Spleen (tissue), 11 donors: ENCODE measurements at regions not wholly inside any gene's neighbourhood (a gene's known extent, or its start where the extent isn't known, plus 50 kb on each side); places are given as distances from the start of the nearest gene placed in this dataset.

Experiments
- DNase-seq: peaks from one replicate; pipeline ENCODE4 v3.0.0-alpha.2; 2020
- H3K27ac ChIP-seq, 8 donors: fragments of 200-600 bp; sonication (generic) in 7 of 8; 1 replicate in 4 of 8; 2 replicates in 4 of 8; pipeline versions ENCODE4 v1.5.0 to v1.8.0; 2016 to 2021; ENCODE audit warnings: inconsistent platforms in 4 of 8, mild to moderate bottlenecking in 4 of 8, moderate library complexity in 1 of 8
- H3K27me3 ChIP-seq, 7 donors: fragments of 200-600 bp; sonication (generic) in 6 of 7; replicated peaks in 1 of 7; 1 replicate in 4 of 7; 2 replicates in 3 of 7; pipeline versions ENCODE4 v1.5.0 to v1.8.0; 2016 to 2021; ENCODE audit warnings: inconsistent platforms in 3 of 7, mild to moderate bottlenecking in 1 of 7
- H3K36me3 ChIP-seq, 6 donors: fragments of 200-600 bp; sonication (generic) in 5 of 6; 1 replicate in 4 of 6; 2 replicates in 2 of 6; pipeline versions ENCODE4 v1.5.0 to v1.8.0; 2016 to 2021; ENCODE audit warnings: inconsistent platforms in 2 of 6
- H3K4me1 ChIP-seq, 6 donors: fragments of 200-600 bp; sonication (generic) in 5 of 6; 1 replicate in 3 of 6; 2 replicates in 3 of 6; pipeline versions ENCODE4 v1.5.0 to v1.8.0; 2016 to 2021; ENCODE audit warnings: inconsistent platforms in 3 of 6
- H3K4me3 ChIP-seq, 8 donors: fragments of 200-600 bp; sonication (generic) in 7 of 8; 1 replicate in 4 of 8; 2 replicates in 4 of 8; pipeline versions ENCODE4 v1.5.0 to v1.8.0; 2016 to 2021; ENCODE audit warnings: inconsistent platforms in 4 of 8, mild to moderate bottlenecking in 4 of 8, moderate library complexity in 2 of 8
- H3K9me3 ChIP-seq, 8 donors: fragments of 200-600 bp; sonication (generic) in 7 of 8; 1 replicate in 4 of 8; 2 replicates in 4 of 8; pipeline versions ENCODE4 v1.5.0 to v1.8.0; 2016 to 2021; ENCODE audit warnings: inconsistent platforms in 4 of 8
- CTCF ChIP-seq, 11 experiments: fragments of 200-600 bp in 7 of 11; fragments of 450-650 bp in 4 of 11; sonication (generic) in 4 of 11; IDR thresholded peaks in 8 of 11; conservative IDR thresholded peaks in 3 of 11; 1 replicate in 7 of 11; 2 replicates in 4 of 11; pipeline versions ENCODE4 v1.4.0 to v1.8.0; 2016 to 2021; ENCODE audit warnings: antibody characterized with exemption in 11 of 11, inconsistent platforms in 4 of 11, mild to moderate bottlenecking in 1 of 11
- POLR2A ChIP-seq, 3 donors: fragments of 450-650 bp; IDR thresholded peaks; one replicate each; pipeline ENCODE4 v1.5.1; 2017; ENCODE audit warnings: antibody characterized with exemption in 3 of 3, mild to moderate bottlenecking in 1 of 3
- POLR2AphosphoS5 ChIP-seq, 3 donors: sonication (generic); formaldehyde crosslinking; IDR thresholded peaks; one replicate each; pipeline ENCODE4 v1.5.1; 2017; ENCODE audit warnings: antibody characterized with exemption in 3 of 3
- WGBS, 5 donors: extraction: QIAGEN DNeasy Blood & Tissue Kit in 3 of 5; methylation state at CpG; one replicate each; pipeline versions ENCODE4 v1.1.5 to v1.1.7; 2013 to 2018; 5-methylcytosine and 5-hydroxymethylcytosine counted together
- intact Hi-C: fragments of 100-400 bp; cut with DNase I; formaldehyde crosslinking; loops from one replicate; pipeline ENCODE4 v1.15.0; 2023; ENCODE audit warnings: low total_unique reads
- donor health status: healthy with polysubstance abuse.
- donor health status: DM: no; HTN: no; CAD: no; lungs with moderate emphysema.
- donor health status: DM: no; HTN: no; CAD: no.
- donor health status: Bipolar disorder and iron deficiency.
- donor health status: healthy.
- donor health status: DM: no; HTN: no; CAD: no.
- donor health status: DM: yes; HTN: yes; CAD: no.

GRCh38 chr4:24252121-24252520 lies 332.2 kb downstream of the DHX15 start:
- no peak for TF ChIP-seq POLR2AphosphoS5 (IDR thresholded peaks at IDR 0.05)
- TF ChIP-seq POLR2A (IDR thresholded peaks at IDR 0.05): no peak
- TF ChIP-seq CTCF (IDR thresholded peaks at IDR 0.05 in 8 of 11, conservative IDR thresholded peaks at IDR 0.05 in 3 of 11): no peak
- 22 to 38% (median 34%) methylated on average over 2 of the region's 2 CpGs for WGBS, 5 donors
- H3K9me3 ChIP-seq: no peaks in the 10 kb centered on the region
- H3K27me3 ChIP-seq: no peaks in the 10 kb centered on the region
- H3K4me3 ChIP-seq: no peak overlapping the region
- DNase-seq: no peak
- no peaks in the 10 kb centered on the region for H3K36me3 ChIP-seq
- H3K4me1 ChIP-seq: peaks cover 0 to 5% (median 0%) of the 10 kb centered on the region in 6 donors
- H3K27ac ChIP-seq: no peak overlapping the region
- intact Hi-C loops: no loop called here

GRCh38 chr4:24251589-24251988 lies 332.8 kb downstream of the DHX15 start:
- peaks cover 0 to 5% (median 0%) of the 10 kb centered on the region in 6 donors for H3K4me1 ChIP-seq
- H3K36me3 ChIP-seq: no peaks in the 10 kb centered on the region
- 69 to 92% (median 82%) methylated on average over 2 of the region's 2 CpGs for WGBS, 5 donors
- H3K9me3 ChIP-seq: no peaks in the 10 kb centered on the region
- H3K4me3 ChIP-seq: no peak overlapping the region
- intact Hi-C loops: no loop called here
- DNase-seq: no peak
- H3K27ac ChIP-seq: no peak overlapping the region
- TF ChIP-seq POLR2AphosphoS5 (IDR thresholded peaks at IDR 0.05) (no peak), CTCF (IDR thresholded peaks at IDR 0.05 in 8 of 11, conservative IDR thresholded peaks at IDR 0.05 in 3 of 11) (no peak), POLR2A (IDR thresholded peaks at IDR 0.05) (no peak)
- H3K27me3 ChIP-seq: no peaks in the 10 kb centered on the region

- no peak for TF ChIP-seq POLR2AphosphoS5 (IDR thresholded peaks at IDR 0.05)
- Histone ChIP-seq H3K36me3 (no peaks in the 10 kb centered on the region), H3K4me1 (peaks cover 0 to 5% (median 0%) of the 10 kb centered on the region in 6 donors), H3K27me3 (no peaks in the 10 kb centered on the region), H3K27ac (peak overlapping the region in 2 of 8 donors; percentile 52 to 65), H3K9me3 (no peaks in the 10 kb centered on the region), H3K4me3 (no peak overlapping the region)
- intact Hi-C loops: no loop called here
- WGBS, 5 donors: 70 to 81% (median 74%) methylated on average over 5 of the region's 5 CpGs
- no peak for DNase-seq
Observed at GRCh38 chr4:24249972-24250371, 334.4 kb downstream of the DHX15 start.

GRCh38 chr4:24248674-24249630 lies 335.4 kb downstream of the DHX15 start:
- H3K9me3 ChIP-seq: no peaks in the 10 kb centered on the region
- H3K27ac ChIP-seq: peak overlapping the region in 3 of 8 donors; percentile 34 to 65 (median 52)
- H3K27me3 ChIP-seq: no peaks in the 10 kb centered on the region
- H3K4me3 ChIP-seq: no peak overlapping the region
- 55 to 63% (median 59%) methylated on average over 17 of the region's 17 CpGs for WGBS, 5 donors
- H3K4me1 ChIP-seq: peaks cover 0 to 5% (median 0%) of the 10 kb centered on the region in 6 donors
- no peaks in the 10 kb centered on the region for H3K36me3 ChIP-seq
- DNase-seq: no peak
- no peak for TF ChIP-seq CTCF (IDR thresholded peaks at IDR 0.05 in 8 of 11, conservative IDR thresholded peaks at IDR 0.05 in 3 of 11)
- no peak for TF ChIP-seq POLR2A (IDR thresholded peaks at IDR 0.05)
- TF ChIP-seq POLR2AphosphoS5 (IDR thresholded peaks at IDR 0.05): peak in 1 of 3 donors; percentile 14
- intact Hi-C loops: no loop called here
